CD4-positive, alpha-beta T cell treated with Interferon alpha-2 for 1 hour (primary cell): ENCODE measurements at regions not wholly inside any gene's neighbourhood (a gene's known extent, or its start where the extent isn't known, plus 50 kb on each side); places are given as distances from the start of the nearest gene placed in this dataset.
"Not testable (repeated sequence)": the region's sequence is repeated elsewhere in the genome, so short reads cannot be mapped to it uniquely, and the experiment has no call there.

ENCODE experiments used
- DNase-seq, 2 donors: peaks; one replicate each; pipeline ENCODE4 v3.0.0-alpha.2; 2020 to 2022

DNA sequence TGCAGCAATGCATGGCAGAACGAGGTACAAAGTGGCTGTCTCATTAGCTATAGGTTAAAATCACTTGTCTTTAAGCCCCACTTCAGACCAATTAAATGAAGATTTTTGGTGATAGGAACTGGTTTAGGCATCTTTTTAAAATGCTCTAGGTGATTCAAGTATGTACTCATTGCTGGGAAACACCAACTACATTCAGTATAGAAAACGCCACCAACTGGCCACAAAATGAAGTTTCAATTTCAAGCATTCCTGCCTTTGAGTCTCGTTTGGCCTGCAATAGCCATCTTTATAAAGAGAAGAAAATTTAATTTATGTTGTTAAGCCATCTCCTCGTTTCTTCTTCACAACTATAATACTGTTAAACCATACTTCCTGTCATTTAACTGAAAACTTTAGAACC is 587.9 kb downstream of the GBE1 start:
- no peak for DNase-seq

DNA sequence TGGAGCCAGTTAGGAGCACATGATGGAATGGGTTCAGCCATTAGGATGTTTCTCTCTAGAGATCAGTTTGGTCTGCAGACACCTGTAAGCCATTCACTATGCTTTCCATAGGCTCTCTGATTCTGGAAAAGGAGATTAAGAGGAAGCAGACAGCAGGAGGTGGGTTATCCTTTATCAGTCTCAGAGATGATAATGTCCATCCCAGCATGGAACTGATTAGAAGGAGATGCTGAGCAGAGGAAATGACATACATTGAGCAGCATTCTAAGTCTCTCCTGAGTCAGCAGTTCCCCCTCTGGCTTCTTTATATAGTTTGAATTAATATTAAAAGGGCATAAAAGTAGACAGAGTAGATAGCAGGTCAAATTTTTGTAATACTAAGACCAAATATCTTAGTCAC is 591.1 kb downstream of the GBE1 start:
- no peak for DNase-seq

DNA sequence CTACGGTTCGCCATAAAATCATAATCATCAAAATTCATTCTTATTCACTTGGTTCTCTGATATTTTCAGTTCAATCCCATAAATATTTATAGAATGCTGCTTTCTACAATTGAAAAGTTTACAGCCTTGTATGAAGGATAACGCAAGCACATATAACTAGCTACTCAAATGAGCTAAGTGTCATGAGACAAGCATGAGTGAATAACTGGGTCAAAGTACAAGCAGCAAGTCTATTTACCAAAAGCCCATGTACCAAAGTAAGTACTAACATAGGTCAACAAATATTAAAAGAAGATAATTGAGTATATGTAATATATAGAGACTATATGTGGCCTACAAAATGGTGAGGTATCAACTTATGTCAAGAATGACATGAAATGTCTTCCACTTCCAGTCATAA is 596.6 kb downstream of the GBE1 start:
- DNase-seq = no peak

DNA sequence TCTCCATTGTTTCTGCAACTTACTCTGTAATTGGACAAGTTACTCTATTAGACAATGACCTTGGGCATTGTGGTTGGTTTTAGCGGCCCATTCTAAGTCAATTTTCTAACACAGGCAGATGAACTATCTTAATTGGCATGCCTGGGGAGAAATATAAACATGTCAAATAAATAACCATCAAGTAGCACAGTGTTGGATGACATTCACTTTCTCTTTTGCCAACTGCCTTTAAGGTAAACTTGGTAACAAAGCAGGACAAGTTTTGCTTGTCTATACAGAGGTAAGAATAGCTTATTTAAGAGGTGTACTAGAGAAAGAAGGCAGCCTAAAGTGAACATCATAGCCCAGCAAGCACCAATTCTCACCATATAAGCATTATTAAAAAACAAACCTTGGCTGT is 599.6 kb downstream of the GBE1 start:
- no peak for DNase-seq

DNA sequence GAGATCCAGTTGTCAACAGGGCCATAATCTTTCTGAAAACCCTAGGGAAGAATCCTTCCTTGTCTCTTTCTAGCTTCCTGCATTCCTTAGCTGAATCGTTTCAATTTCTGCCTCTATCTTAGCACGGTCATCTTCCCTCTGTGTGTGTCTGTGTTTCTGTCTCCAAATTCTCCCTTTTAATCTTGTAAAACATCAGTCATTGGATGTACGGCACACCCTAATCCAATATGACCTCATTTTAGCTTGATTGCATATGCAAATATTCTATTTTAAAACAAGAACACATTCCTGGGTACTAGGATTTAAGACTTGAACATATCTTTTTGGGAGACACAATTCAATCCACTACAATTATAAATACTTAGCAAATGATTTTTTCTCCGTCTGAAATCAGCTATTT is 600.3 kb downstream of the GBE1 start:
- no peak for DNase-seq

DNA sequence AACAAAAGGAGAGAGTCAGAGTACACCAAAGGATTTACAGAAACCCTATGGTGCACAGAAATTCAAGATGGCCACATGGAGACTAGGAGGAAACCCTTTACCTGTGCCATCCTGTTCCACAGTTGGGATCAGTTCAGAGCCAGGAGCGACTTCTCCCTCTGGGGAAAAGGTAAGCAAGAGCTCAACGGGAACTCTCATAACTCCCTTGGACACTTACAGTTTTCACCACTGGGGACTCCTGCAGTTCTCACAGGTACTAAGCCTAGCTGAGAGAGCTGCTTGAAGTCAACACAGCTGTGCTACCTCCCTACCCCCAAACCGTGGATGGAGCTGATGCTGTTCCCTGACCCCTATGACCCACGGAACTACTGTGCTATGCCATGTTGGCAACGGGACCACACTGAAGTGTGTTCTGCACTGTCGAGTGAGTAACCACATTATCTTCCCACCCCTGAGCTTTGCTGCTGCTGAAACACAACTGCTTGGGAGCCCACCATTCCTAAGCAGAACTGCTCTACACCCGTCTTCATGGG is 606.8 kb downstream of the GBE1 start:
- no peak for DNase-seq

DNA sequence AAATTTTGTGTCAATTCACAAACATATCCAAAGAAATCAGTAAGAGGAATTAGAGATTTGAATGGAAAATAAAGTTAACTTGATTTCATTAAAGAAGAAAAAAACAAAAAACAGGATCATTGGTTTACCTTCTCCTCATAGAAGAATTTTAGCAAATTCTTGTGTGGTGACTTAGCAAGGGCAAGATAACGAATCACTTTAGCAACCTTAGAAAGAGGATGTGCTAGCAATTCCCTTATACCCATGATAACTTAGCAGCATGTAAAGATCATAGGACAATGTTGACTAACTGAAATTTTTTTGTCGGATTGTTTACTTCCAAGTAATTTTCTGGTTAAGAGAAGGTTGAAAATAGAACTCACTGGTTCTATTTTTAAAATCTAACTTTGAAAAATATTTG is 609.3 kb downstream of the GBE1 start:
- DNase-seq = no peak

DNA sequence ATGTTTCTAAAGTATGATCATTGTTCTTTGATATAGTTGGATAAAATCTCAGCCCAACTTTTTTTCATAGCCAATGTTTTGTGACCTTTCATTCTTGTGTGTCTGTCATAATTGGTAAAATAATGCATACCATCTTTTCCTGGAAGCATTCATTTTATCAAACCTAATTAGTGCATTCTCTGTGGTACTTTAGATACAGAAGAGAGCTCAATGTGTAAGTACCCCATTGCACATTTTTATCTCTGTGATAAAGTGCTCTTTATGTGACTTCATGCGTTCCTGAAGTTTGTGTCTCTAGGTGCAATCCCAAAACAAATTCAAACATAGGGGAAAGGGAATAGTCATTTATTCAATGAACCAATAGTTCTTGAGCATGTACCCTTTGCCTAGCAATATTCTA is 628.5 kb downstream of the GBE1 start:
- DNase-seq = no peak

DNA sequence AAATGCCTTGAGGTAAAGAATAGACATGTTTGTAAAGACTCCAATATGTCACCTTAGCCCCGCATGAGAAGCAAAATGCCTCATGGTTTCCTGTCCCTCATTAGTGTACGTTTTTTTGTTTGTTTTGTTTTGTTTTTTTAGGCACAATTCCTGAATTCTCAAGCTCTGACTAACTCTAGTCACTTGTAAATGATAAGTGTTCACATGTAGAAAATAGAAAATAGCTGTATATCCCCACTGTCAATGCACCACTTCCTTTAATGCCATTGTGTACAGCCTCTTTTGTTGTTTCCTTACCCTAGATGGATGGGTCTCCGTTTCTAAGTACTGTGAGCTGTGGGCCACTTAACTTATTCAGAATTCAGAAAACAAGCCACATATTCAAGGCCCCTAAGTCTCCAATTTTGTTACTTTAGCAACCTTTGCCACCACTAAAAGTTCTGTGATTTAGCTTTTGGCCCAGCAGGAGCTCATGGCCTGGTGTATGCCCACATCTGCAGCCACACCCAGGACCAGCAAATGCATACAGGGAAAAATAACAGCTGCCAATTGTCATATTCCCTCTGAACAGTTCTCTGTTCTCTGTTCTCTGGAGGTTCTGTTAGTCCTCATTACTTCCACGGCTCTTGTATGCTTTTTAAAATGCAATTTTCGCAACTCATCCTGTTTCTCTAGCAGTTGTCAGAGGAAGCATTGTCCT is 655.5 kb downstream of the GBE1 start:
- DNase-seq = no peak

DNA sequence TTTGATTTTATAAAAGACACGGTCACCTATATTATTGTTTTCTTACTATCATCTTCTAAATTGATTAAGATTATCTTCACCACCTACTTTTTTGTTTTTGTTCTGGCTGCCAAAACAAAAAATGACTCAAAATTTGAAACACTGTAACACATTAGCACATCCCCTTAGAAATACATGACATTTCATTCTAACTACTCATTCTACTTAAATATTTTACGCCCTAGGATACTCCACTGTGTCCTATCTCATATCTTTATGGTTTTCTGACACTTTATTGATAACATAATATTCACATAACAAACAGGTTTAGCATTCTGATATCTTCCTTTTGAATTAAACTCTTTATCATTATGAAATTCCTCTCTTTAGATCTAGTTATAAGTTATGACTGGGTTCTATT is 656.2 kb downstream of the GBE1 start:
- no peak for DNase-seq

DNA sequence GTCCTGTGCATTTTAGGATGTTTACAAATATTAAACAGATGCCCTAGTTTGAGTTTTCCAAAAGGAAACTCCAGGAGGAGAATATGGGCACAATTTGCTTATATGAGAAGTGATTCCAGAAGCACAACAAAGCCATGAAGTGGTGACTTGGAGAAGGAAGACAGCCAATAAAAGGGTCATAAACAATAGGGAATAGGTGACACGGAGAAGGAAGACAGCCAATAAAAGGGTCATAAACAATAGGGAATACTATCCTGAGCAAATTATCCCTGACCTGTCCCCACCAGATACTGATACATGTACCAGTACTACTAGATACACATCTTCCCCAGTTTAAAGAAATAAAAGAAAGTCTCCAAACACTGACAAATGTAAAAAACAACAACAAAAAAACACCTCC is 663.6 kb downstream of the GBE1 start:
- DNase-seq = no peak

DNA sequence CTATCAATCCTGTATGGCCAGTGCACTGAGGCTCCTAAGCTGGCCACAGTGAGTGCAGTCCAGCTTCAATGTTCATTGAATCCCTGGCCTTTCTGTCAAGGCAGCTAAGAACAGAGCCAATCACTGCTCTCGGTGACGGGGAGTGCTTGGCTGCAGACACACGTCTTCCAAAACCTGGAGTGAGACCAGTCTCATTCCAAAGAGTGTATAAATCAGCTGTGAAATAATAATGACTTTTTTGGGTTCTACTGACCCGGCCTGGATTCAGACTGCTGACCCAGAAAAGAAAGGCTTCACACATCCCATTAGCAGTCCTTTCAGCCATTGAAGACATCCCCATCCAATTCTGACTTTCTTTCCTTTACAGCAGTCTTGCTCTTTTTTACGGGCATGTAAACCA is 665.5 kb downstream of the GBE1 start:
- no peak for DNase-seq

DNA sequence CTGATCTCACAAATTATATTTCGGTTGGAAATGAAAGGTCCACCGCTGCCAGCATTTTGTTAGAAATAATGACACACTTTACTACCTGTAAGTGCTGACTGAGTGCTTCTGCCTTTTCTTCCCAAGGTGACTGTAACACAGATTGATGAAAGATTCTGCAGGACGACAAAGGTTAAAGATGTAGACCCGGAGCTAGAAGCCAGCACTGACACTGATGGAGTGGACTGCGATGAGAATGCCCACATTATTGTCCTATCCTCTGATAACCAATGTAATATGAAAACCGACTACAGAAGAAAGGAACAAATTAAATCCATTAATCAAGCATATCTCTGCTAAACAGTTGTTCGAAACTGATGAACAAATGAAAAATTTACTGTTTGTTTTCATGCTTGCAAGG is 666.5 kb downstream of the GBE1 start:
- DNase-seq = no peak

DNA sequence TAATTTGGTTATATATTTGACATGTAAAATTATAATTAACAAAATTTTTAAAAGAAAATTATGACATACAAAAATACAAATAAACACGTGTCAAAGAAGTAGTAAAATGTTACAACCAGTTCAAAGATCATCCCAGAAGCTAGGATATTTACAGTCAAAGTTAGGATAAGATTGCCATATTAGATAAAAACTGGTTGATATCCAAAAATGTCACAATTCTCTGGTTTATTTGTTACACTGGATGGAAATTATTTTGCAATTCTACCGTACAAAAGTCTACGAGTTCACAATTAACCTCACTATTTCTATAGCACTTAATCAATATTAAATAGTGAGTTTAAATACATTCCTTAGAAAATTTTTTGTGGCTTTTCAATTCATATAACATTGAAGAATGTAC is 673.8 kb downstream of the GBE1 start:
- no peak for DNase-seq

DNA sequence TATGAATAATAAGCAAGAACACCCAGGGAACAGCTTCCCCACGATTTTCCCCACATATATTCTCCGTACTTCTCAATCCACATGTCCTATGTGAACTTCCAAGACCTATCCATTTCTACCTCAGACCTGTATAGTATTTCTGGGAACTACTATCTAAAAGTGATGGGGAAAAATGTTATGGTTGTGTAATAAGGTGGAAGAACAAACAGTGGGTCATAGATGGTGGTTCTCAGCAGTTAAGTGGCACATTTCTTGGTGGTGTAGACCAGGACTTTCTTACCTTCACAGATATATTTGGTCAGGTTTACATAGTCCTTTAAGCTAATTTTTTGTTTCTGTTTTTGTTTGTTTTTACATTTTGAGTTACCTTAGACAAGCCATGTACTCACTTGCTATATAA is 675.1 kb downstream of the GBE1 start:
- no peak for DNase-seq

DNA sequence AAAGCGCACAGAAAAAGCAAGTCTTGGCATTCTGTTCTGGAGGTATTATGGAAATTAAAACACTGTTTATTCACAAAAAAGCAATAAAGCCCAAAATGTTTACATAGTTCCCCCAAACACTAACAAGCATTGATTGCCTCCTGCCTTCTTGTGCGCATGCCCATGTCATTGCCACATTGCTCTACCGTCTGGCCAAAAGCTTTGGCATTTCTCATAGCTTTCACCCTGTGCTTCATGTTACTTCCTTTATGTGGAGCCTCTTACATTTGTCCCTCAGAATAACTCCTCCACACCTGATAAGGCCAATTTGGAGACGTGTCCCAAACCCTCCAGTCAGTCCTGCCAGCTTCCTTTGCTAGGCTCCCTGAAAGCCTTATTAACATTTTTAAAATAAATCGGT is 680.8 kb downstream of the GBE1 start:
- no peak for DNase-seq

DNA sequence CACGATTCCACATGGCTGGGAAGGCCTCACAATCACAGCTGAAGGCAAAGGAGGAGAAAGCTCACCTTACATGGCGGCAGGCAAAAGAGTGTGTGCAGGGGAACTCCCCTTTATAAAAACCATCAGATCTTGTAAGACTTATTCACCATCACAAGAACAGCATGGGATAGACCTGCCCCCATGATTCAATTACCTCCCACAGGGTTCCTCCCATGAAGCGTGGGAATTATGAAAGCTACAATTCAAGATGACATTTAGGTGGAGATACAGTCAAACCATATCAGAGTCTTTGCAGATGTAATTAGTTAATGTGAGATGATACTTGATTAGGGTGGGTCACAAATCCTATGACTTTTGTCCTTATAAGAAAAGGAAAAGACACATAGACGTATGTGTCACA is 688.9 kb downstream of the GBE1 start:
- no peak for DNase-seq

DNA sequence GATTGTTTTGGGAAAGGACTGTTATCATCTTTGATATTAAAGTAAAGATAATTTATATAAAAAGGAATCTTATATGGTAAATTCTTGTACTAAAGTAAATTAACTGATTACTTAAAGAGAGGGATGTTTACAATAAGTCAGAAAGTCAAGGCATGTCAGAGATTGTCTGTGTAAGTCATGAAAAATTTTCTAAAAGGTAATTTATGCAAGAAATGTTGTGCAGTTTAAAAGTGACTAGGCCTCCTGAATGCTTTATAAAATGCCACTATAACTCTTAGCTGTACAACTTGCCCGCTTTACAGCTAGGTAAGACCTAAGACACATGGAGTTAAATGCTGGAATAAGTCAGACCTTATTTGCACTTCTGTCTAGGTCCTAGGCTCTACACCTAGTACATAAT is 692.9 kb downstream of the GBE1 start:
- DNase-seq = no peak

DNA sequence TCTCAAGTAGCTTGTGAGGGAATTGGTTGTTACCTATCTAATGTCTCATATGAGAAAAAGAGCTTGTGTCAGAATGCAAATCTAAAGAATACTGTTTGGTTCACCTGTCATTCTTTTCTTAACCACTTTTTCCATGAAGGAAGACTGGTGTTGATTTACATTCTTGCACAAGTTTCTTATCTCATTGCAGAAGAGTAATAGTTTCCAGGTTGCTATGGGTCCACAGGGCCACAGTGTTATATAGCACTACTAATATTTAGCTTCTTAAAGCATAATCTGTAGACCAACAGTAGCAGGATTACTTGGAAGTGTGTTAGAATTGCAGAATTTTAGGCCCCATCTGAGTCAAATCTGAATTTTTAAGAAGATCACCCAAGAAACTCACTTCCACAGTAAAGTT is 697.5 kb downstream of the GBE1 start:
- DNase-seq = no peak

DNA sequence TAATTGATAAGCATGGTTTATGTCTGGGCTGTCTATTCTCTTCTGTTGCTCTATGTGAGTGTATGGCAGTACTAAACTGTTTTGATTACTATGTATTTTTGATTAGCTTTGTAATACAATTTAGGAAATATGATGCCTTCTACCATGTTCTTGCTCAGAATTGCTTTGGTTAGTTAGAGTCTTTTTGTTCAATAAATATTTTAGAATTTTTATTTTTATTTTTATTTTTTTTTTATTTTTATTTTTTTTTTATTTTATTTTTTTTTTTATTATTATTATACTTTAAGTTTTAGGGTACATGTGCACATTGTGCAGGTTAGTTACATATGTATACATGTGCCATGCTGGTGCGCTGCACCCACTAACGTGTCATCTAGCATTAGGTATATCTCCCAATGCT is 710.3 kb downstream of the GBE1 start:
- DNase-seq = not testable (repeated sequence)

DNA sequence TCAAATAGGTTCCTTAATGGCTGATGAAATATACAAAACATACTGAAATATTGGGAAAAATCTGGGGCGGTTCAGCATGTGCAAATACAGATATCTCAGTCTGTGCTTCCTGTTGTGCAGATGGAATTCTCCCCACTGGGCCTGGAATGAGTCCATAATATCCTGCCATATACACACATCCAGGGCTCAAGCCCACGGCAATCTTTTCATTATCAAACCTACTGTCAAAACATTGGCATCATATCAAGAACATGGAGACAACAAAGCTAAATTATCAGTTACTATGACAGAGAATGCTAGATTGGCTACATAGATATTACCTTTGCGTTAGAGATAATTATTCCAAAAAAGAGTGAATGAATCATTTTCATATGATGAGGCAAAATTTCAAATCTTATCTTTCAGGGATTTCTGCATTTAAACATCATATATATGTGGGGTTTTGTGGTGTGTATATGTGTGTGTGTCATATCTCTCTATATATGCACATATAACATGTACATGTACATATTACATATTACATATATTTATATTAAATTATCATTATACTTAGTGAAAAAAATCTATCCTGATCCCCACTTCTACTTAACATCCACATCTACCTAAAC is 713.3 kb downstream of the GBE1 start:
- DNase-seq = no peak

DNA sequence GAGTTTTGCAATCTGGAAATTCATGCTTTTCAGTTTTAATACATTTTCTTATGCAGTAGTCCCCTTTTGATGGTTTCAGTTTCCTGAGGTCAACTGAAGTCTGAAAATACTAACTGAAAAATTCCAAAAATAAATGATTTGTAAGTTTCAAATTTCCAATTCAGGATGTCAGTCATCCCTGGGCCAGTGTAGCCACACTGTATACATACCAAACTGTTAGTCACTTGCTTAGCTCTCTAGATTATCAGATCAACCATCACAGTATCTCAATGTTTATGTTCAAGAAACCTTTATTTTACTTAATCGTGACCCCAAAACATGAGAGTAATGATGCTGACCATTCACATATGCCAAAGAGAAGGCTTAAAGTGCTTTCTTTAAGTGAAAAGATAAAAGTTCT is 715.5 kb downstream of the GBE1 start:
- no peak for DNase-seq

DNA sequence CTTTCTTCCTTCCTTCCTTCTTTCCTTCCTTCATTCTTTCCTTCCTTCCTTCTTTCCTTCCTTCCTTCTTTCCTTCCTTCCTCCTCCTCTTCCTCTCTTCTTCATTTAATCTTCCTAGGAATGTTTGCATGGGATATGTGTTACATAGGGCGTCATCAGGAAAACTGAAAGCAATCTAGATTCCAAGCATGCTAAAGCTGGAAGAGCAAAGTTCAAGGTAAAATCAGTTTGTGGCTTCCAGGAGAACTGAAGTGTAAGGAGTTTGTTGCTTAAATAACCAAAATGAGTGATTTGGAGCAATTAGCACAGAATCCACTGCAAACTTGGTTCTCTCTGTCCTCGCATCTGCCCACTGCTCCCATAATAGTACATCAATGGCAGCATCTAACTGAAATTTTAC is 716.2 kb downstream of the GBE1 start:
- no peak for DNase-seq

DNA sequence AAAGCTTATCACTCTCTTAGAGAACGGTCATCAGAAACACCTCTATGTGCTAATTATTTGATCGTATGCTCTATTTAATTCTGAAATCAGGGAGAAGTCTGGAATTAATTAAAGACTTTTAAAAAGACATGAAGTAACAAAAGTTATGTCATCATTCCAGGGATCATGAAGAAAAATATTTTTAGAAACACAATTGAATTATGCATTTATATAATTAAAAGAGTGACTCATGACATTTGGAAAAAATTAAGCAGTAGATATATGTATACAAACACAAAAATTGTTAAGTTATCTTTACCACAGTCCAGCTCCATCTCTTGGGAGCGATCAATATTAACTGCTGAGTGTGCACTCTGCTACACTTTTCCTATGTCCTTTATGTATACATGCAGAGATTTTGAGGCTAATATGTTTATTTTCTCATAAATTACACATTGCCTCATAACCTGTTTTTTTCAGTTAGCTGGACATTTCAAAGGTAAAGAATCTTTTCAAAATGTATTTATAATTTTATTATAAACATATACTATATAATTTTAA is 717.7 kb downstream of the GBE1 start:
- DNase-seq = no peak

DNA sequence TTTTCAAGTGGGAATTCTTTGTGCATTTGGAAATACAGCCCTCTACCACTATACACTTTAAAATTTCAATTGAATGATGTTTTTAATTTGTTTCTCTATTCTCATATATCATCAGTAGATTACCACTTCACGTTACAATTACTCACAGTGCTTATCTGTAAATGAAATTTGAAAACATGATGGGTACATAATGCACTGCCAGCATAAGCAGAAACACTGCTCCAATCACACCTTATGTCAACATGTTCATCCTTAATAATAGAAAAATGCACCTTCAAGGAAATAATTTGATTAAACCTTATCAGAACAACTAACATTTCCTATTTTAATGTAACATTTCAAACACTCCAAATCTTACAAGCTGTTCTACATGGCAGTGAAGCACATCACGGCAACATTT is 718.4 kb downstream of the GBE1 start:
- DNase-seq = no peak
